Peyer's patch (tissue), 4 donors: ENCODE measurements at regions not wholly inside any gene's neighbourhood (a gene's known extent, or its start where the extent isn't known, plus 50 kb on each side); places are given as distances from the start of the nearest gene placed in this dataset.

Experiments
- CTCF ChIP-seq, 6 experiments: fragments of 450-650 bp in 4 of 6; fragments of 200-600 bp in 2 of 6; sonication (generic) in 1 of 6; IDR thresholded peaks; one replicate each; pipeline ENCODE4 v1.5.1; 2017 to 2019; ENCODE audit warnings: antibody characterized with exemption in 6 of 6, mild to moderate bottlenecking in 3 of 6, moderate library complexity in 1 of 6
- POLR2A ChIP-seq, 2 donors: fragments of 450-650 bp; IDR thresholded peaks; one replicate each; pipeline ENCODE4 v1.5.1; 2017; ENCODE audit warnings: antibody characterized with exemption in 2 of 2, mild to moderate bottlenecking in 2 of 2, moderate library complexity in 2 of 2

- TF ChIP-seq CTCF (IDR thresholded peaks at IDR 0.05): no peak
- no peak for TF ChIP-seq POLR2A (IDR thresholded peaks at IDR 0.05)
Observed at GRCh38 chr10:118950190-118950680, 79.3 kb upstream of the NANOS1 start.
